NCI-H82 (cell line): ENCODE measurements at regions not wholly inside any gene's neighbourhood (a gene's known extent, or its start where the extent isn't known, plus 50 kb on each side); places are given as distances from the start of the nearest gene placed in this dataset.

Experiments used
- DNase-seq: peaks from one replicate; lab custom pipeline; 2025; lab: John Stamatoyannopoulos, UW

GRCh38 chr6:23587582-23587981 is 538.4 kb upstream of the NRSN1 start:
- DNase-seq: no peak

GRCh38 chr6:23589811-23590210 is 536.2 kb upstream of the NRSN1 start:
- DNase-seq: no peak

DNA sequence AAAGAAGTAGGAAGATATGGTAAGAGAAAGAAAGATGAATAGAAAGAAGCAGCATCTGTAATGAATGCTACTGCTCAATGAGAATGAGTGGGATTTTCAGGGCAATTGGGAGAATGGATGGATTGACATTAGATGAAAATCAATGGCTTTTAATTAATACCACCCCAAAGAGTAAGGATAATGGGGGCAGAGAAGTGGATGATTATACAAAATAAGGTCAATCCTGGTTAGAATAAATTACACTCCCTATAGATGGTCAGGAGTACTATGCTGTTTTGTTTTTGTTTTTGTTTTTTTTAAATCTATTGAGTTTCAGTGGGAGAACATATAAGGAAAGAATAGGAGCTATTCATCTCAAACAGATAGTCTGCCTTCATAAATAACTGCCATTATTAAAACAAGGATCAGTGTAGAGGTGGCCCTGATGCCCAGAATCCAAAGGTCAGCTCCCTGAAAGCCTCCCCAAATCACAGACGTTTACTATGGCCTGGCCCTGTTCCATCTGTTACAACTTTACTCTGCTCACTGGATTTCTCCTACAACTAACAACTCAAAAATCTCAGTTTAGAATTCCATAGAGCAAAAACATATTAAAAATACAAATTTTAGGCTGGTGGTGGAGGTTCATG is 535.4 kb upstream of the NRSN1 start:
- no peak for DNase-seq

DNA sequence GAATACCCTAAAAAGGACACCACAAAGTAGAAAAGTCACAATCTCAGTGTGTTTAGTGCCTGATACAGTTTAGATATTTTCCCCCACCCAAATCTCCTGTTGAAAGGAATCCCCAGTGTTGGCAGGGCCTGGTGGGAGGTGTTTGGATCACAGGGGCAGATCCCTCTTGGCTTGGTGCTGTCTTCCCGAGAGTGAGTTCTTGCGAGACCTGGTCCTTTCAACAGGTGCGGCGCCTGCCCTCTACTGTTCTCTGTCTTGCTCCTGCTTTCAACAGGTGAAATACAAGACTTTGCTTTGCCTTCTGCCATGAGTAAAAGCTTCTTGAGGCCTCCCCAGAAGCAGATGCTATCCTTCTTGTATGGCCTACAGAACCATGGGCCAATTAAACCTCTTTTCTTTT is 534.3 kb upstream of the NRSN1 start:
- DNase-seq: no peak

GRCh38 chr6:23600118-23600517 is 525.9 kb upstream of the NRSN1 start:
- DNase-seq: no peak

GRCh38 chr6:23601811-23602345 is 524.1 kb upstream of the NRSN1 start:
- DNase-seq: no peak

DNA sequence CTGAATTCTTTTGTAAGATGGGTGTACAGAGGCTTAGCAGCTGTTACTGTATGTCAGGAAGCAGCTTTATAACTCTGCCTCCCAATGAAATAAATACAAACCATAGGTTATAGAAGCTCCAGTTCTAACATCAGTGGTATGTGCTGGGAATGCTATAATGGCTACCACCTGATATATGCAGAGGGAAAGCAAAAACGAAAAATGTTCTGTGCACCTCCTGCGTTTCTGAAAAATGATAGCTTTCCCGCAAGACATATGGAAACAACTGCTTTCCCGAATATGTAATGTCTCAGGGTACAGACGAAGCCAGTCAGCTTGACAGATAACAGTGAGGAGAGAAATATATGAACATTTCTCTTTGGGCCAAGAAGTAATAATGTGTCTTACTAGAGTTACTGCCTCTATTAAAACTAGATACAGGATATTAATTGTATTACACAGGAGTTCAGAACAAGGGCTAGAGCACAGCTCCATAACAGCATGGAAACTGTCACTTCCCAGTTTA is 517.0 kb upstream of the NRSN1 start:
- DNase-seq: no peak

- peak; percentile 91 for DNase-seq
These were observed 514.1 kb upstream of the NRSN1 start for GRCh38 chr6:23611776-23612381.

- no peak for DNase-seq
These were observed 507.6 kb upstream of the NRSN1 start for GRCh38 chr6:23618366-23618765.

- DNase-seq: no peak
These were observed 505.1 kb upstream of the NRSN1 start for GRCh38 chr6:23620911-23621401.

- DNase-seq: peak; percentile 76
These were observed 495.0 kb upstream of the NRSN1 start for GRCh38 chr6:23630726-23631635.

GRCh38 chr6:23633996-23634395 is 492.0 kb upstream of the NRSN1 start:
- peak; percentile 70 for DNase-seq

GRCh38 chr6:23635150-23635549 is 490.9 kb upstream of the NRSN1 start:
- DNase-seq: no peak

DNA sequence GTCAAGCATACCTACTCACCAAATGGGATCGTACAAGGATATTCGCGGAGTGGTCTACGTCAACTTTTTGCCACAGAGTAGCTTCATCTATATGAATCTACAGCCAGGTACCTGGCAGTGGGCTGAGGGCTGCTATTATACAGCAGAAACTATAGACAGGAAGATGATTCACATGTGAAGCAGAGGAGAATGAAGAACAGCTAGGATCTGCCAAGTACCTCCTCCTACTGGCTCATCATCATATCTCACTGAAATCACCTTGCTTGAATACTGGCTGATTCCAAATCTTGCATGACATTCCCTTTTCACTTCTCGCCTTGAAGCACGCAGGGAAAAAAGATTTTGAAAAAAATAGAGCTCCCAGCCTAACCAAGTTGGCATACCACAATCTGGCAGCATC is 488.7 kb upstream of the NRSN1 start:
- no peak for DNase-seq

DNA sequence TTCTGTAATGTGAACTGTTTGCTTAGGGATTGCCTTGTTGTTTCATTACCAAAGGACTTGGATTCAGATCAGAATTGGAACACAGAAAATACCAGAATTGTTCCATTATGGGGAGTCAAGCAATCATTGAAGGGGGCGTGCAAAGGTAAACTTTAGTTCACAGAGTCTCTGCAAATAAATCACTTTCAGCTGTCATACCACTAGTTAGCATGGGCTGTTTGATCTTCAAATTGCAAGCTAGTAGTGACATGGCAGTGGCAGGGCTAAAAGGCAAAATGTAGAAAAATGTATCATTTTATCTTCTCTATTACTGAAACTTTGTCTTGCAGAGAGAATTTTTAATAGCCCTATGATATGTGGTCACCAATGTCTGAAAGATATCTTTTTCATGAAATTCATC is 483.2 kb upstream of the NRSN1 start:
- no peak for DNase-seq

- no peak for DNase-seq
These were observed 479.0 kb upstream of the NRSN1 start for GRCh38 chr6:23647045-23647444.

DNA sequence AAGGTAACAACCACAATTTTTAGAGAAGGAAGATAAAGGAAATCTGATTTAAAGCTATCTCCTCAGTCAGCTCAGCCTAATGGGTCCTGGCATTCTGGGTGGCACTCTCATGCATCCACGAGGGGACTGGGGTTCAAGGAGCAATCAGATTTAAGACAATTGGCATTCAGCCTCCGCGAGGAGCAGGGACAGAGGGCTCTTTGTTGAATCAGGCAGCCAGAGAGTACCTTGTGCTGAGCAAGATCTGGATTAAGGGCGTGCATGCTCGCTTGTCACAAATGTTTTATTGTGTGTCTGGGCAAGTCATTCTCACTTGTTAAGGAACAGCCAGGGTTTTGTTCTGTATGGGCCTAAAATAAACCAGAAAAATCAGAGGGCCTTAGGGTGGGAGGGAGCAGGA is 475.3 kb upstream of the NRSN1 start:
- DNase-seq: no peak

DNA sequence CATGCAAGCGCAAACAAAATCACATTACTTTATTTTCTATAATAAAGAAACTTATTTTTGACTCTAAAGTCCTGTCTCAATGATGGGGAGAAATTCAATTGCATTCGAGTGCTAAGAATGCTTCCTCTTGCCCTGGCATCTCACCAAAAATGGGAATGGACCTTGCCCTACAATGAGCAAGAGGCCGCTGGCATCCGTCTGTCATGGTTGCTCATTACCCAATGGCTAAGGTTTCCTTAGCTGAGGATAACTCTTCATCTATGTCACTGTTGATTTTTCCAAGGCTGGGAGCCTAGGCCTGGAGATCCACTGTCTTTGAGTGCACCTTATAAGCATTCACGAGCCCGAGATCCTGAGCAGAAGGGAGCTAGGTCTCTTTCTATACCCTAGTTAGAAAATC is 471.3 kb upstream of the NRSN1 start:
- DNase-seq: no peak

- no peak for DNase-seq
These were observed 470.5 kb upstream of the NRSN1 start for GRCh38 chr6:23655525-23655924.

DNA sequence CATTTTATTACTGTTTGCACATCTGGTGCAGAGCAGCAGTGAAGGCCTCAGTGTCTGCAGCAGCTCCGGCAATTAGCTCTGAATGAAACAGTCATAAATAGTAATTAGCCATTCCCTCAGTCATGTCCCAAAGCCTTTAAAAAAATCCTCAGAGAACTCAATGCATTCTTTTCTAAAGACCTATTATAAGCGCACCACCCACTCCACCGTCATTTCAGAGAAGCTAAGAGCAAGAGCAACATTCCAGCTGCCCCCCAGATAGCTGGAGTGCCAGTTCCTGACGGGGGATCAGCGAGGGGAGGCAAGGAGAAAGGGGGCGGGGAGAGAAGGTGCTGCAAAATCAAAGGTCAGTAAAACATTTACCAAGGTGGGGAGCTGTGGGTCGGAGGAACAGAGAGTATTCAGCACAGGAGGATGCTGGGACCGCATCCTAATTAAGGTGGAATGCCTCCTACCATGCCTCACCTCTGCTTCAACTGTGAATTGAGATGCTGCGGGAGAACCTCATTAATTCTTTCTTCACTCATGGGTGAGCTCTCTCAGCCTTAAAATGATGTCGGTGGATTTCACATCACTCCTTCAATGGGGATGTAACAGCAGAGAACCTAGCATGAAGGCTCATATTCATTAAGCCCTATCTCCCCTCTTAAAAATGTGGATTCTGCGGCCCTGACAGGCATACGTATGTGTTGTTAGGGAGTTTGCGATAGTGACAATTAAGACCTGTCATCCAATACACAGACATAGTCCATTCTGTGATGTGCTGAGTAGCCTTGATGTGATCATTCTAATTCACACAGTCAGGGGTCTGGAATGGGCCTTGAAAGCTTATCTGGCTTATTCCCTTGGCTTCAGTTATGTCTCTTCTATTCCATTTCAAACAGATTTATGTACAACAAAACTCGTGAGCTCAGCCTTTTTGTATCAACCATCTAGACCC is 469.5 kb upstream of the NRSN1 start:
- DNase-seq: no peak

GRCh38 chr6:23659125-23659524 is 466.9 kb upstream of the NRSN1 start:
- DNase-seq: peak; percentile 78
